Right renal pelvis (tissue), 4 donors: ENCODE measurements at regions not wholly inside any gene's neighbourhood (a gene's known extent, or its start where the extent isn't known, plus 50 kb on each side); places are given as distances from the start of the nearest gene placed in this dataset.

ENCODE experiments used
- DNase-seq, 4 donors: peaks; one replicate each; pipeline ENCODE4 v3.0.0-alpha.2; 2013; ENCODE audit warnings: low read depth in 4 of 4, low spot score in 3 of 4, missing footprints in 1 of 4

DNA sequence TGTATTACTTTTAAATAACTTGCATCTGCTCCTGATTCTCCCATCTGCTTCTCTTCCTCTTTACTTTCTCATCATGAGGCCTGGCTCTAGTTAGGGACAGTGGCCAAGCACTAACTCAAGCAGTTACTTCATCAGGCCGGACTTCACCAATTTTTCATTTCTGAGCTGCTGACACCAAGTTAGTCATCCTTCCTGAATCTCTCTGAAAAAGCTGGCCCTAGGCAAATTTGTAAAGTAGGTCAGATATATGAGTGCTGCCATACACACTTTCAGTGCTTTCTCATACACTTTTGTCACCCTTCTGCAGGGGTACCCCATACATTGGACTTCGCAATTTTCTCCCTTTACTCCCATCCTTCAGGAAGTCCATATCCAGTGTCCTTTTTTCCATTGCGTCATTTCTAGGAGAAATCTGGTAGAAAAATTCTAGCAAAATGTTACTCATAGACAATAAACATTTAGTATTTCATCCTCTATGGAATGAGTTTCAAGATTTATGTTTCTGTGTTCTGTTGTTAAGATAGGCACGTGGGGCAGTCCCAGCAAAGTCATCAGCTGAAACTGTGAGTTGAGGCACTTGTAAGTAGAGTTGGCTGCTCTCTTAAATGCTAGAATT lies 276.8 kb upstream of the TMPO start:
- no peak for DNase-seq

DNA sequence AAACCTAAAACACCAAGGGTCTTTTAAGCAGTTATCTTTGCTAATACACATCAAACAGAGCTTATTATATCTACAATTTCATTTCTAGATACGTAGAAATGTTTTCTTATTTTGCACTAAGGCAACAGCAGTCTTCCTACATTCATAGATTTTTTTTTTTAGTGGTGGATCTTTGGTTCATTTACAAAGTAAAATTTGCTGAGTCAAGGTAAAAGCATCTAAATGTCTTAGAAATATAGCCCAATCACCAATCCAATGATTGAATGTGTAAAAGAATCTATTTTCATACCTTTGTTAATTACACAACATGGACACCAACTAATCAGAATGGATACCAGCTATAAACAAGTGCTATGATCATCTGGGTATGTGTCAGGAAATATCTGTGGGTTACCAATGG lies 272.2 kb upstream of the TMPO start:
- no peak for DNase-seq

DNA sequence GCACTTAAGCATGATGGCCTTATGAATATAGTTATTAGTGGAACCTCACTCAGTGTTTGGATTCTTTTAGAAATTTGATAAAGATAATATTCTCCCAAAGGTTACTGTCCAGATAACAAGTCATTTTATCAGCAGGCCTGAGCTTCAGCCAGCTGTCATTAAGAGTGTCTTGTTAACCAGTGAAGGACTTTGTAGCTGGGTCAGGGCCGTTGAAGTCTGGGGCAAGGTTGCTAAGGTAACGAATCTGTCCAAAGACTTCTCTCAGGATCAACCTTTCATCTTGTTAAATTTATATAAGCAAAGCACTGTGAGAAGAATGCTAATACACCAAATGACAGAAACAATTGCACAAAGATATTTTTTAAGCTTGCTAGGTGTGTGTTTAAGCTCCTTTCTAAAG lies 271.3 kb upstream of the TMPO start:
- DNase-seq = no peak

DNA sequence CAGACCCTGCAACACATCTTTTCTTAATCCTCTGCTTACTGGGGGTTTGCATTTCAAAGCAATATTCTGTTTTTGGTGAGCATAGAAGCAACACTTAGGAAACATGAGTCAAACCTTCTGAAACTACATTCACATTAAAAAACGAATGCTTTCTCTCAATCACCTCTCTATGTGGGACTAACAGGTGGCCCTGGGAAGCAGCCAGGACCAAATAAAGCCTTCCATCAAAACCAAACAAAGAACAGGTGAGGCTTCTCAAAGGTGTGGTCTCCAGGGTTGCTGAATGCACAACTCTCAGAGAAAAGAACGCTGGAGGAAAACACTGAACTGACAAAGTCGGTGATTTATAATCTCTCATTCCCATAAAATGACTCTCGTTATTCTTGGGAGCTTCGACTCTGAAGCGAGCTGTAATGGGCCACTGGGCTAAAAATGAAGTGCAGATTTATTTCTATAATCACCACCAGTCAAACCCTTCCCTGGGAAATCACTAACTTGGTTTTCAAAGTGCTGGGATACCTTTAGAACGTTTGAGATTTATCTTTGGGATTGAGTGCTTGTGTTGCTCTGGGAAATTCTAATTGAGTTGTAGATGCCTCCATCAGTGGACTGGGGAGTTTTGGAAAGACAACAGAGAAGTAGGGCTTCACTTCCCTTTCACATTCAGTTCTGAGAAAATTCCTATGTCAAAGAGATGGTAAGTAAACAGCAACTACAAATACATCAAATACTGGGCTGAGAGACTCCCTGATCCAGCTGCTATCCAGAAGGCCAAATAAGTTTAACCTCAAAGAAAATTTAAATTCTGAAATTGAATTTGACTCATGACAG lies 262.0 kb upstream of the TMPO start:
- DNase-seq = peak in 2 of 4 donors; percentile 10 to 16

DNA sequence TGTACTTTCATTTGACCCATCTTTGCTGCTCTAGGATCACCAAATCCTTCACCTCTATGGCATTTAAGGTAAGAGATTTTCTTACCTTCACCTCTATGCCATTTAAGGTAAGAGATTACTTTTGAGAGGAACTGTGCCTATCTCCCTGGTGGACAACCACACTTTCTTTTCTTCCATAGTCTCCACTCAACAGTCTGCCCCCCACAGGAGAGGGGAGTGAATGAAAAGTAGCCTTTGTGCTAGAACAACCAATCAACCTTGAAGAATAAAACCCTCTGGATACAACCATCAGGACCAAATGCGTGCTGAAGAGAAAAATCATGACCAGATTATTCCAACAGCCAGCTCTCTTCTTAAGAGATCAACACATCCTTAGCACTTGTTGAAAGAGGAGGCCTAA lies 258.6 kb upstream of the TMPO start:
- no peak for DNase-seq

DNA sequence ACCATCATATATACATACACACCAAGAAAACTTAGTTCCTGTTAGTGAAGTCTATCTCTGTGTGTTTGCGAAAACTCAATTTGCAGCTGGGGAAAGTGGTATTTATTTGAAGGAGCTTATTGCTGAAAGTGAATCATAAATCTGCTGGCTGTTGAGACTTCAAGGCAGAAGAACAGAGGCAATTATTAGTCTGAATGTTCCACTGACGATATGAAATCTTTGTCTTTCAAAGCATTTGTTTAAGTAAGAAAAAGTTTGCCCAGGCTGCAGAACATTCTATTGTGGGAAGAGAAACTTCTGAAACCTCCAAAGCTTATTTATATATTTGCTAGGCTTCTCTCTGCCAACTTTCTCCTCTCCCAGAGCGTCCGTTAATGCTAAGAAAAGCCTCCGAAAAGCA lies 255.7 kb upstream of the TMPO start:
- DNase-seq = no peak

DNA sequence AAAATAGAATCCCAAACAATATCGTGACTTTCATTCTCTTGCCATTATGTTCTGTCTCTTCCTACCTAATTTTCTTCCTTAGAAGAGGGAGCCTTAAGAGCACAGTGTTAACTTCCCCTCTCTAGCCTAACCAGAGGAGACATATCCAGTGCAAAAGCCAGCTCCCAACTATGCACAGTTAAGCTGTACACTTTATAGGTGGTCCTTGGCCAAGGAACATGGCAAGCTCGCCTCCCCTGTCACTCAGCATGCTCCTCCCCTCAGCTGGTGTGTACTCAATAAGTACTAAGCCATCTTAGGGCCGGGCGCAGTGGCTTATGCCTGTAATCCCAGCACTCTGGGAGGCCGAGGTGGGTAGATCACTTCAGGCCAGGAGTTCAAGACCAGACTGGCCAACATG lies 255.1 kb upstream of the TMPO start:
- DNase-seq = no peak

DNA sequence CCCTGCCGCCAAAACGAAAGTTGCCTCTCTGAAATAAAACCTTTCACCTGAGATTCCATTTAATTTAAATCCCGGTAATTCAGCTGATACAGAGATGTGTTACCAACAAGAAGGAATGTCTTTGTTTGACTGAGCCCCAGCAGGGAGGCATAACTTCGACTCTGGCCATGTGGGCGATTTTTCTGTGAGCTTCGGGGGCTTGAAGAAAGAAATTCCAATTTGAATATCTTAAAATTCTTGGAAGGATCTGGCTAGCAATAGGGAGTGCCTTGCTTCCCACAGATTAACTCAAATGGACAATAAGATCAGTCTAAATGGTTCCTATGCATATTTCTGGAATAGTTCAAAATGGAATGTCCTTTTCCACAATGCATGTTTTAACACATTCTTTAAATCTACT lies 252.5 kb upstream of the TMPO start:
- DNase-seq = no peak

DNA sequence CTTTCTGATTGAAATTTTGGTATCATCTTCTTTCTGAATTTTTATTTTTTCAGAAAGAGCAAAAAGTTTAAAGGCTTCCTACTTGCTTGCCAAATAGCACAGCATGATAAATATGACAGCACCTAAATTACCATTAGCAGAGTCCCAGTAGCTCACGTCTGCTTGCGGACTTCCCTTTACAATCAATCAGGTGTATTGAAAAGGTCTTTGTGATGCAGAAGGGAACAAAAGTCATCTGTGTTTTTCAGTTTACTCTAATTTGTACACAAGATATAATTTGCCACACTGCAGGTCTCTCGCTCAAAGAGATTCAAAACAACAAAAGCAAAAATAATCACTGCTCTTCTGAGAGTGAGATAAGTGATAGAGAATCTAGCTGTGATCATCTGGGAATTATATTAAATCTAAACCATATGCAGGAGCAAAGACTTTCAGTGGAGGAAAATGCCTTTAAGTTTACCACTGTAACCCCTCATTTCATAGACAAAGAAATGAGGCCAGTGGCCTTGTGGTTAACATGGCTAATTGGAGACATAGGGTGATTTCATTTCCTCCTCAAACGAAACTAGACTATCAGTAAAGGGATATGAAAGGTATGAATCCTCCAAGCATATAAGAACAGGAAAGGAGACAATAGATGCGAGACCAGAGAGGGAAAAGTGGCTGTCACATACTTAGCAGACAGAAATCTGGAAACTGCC lies 240.8 kb upstream of the TMPO start:
- no peak for DNase-seq

DNA sequence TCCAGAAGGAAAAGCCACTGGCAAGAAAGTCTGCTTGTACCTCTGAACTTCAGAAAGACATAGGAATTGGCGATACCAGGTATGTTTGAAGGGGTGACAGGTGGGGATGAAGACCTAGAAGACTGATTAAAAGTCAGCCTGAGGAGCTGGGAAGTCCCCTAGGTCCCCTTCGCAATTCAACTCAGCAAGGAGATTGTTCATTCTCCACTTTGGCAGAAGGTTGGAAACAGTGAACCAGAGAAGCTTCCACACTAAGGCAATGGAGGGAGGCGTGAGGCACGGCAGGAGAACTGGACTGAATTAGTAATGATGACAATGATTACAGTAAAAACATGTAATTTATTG lies 240.3 kb upstream of the TMPO start:
- no peak for DNase-seq

DNA sequence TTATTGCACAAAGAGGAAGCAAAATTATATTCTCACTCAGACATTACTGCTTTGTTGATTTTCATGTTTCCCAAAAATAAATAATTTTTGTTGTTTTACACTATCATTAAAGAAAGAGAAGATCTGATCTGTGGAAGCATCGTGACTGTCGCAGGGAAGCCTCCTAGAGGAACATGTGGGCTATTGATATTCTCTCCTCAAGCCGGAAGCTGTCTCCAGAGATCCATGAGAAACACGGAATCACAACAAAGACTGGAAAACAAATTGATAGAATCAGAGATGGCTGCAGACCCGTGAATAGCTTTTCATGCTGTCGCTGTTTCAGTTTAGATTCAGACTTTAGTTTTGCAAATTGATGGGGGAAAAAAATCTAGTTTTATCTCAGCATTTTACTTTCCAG lies 235.2 kb upstream of the TMPO start:
- DNase-seq = no peak

DNA sequence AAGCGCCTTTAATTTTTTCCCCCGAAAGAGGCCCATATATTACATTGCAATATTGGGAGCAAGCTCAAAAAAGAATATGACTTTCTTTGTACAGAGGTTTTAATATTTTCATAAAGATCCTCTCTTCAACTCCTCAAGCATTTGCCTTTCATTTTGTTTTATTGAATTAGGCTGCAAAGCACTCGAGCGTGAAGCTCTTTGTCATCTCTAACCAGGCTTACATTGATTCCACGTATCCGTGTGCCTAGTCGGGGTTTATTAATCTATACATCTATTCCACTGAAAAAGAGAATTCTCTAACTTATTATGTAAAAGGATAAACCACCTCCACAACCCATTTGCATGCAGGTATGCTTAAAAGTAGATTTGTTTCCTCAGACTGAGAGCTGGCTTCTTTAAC lies 234.8 kb upstream of the TMPO start:
- DNase-seq = no peak

DNA sequence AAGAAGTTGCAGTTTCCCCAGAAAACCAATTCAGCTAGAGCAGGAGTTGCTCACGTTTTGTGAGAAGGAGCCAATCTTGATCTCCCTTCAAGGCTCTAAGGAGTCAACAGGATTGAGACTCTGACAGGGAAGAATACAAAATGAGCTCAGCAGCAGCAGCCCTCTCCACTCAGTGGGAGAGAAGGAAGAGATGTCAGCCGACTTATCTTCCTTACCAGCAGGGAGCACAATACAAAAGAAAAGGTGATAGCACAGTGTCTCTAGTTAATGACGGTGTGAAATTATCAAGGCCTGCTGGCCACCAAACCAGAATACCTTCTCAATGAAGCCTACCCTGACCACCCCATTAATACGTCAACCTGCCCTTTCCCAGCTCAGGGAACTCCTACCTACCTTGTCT lies 223.6 kb upstream of the TMPO start:
- no peak for DNase-seq

DNA sequence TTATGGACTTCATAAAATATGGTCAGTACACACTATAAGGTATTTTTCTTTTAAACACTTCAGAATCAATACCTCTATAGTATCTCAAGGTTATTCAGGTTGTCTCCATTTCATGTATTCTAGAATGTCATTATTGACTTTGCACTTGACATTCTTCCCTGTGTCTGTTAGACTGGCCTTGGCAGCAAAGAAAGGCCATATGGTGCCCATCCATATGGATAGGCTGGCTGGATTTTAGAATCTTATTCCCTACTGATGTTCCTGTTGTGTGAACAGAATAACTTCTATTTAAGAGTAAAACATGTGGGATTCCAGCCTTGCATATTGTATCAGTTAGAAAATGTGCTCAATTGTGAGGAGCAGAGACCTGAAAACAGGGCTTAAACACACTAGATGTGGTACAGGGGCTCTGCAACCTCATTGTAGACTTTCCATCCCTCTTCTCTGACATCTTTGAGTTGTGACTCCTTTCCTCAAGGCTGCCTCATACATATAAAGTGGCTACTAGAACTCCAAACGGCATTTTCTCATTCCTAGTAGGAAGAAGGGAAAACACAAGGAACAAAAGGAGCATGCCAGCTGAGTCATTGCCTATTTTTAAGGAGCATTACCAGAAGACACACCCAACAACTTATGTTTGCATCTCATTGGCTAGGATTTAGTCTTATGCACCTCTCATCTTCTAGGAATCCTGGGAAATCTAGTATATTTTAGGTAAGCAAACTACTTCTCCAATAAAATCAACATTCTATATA lies 221.2 kb upstream of the TMPO start:
- no peak for DNase-seq

DNA sequence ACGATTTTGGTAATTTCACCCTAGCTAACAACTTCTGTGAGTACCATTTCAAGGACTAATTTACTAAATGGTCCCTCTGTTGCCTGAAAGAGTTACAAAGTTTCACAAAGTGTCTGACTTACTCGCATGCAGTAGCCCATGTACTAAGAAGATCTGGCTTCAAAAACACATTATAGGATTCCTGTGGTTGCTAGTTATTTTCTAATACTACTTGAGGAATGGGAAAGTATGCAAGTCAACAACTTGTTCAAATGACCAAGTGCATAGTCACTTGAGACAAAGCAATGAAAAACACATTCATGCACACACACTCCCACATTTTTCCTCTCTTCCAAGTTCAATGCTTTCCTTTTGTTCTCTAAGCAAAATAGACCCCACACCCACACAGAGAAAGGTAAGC lies 219.7 kb upstream of the TMPO start:
- no peak for DNase-seq

DNA sequence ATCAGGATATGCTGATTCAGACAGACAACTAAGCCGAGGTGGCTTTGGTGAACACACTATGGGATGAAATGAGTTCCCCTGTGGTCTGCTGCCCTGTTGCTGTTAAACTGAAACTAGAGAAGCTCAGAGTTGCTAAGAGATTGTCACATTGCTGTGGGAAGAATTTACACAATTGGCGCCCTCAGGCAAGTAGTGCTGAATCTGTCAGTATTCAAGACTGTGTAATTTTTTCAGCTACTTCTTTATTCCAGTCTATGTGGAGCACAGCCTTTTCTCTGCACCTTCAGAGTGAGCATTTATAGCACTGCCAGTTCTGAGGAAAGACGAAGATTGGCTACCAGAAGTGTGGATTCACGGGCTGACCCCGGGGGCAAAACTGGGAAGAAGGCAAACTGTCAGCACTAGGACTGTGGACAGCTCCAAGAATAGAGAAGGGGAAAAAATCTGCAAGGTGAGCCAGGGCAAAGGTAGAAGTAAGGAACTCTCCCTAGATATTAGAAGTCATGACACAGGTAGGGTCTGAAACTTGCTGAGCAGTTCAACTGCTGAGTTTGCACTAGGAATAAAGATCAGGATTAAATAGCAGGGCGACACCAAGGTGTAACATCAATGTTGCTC lies 218.8 kb upstream of the TMPO start:
- peak in 2 of 4 donors; percentile 5 to 11 for DNase-seq

DNA sequence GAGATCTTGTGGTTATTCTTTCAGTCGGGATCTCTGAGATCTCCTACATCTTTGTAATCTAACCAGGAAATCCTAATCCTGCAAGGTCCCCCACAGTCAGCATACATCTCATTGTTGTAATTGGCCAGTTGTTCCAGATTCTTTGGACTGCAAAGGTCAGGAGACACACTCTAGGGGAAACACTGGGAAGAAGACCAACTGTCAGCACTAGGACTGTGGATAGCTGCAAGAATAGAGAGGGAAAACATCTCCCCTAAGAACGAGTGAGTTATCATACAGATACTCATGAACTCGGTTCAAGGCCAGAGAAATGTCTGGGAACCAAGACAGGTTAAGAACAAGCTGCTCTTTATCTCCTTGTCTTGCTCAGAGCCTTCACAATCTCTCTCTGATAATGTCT lies 217.9 kb upstream of the TMPO start:
- no peak for DNase-seq

DNA sequence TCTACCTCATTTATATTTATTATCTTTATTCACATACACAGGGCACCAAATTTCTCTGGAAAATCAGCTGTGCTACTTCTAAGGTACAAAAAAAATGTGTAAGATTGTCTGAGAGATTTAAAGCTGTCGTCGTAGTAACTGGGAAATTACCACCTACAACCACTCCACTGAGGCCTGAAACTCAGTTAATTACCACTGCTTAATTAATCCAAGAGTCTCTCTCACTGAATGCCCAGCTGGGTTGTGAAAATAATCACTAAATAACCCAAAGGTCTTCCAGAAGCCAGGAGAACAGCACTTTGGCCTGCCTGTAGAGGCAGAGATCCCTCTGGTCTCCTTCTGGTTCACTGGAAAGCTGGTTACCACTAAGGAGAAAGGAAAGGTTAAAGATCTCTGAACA lies 207.2 kb upstream of the TMPO start:
- no peak for DNase-seq

DNA sequence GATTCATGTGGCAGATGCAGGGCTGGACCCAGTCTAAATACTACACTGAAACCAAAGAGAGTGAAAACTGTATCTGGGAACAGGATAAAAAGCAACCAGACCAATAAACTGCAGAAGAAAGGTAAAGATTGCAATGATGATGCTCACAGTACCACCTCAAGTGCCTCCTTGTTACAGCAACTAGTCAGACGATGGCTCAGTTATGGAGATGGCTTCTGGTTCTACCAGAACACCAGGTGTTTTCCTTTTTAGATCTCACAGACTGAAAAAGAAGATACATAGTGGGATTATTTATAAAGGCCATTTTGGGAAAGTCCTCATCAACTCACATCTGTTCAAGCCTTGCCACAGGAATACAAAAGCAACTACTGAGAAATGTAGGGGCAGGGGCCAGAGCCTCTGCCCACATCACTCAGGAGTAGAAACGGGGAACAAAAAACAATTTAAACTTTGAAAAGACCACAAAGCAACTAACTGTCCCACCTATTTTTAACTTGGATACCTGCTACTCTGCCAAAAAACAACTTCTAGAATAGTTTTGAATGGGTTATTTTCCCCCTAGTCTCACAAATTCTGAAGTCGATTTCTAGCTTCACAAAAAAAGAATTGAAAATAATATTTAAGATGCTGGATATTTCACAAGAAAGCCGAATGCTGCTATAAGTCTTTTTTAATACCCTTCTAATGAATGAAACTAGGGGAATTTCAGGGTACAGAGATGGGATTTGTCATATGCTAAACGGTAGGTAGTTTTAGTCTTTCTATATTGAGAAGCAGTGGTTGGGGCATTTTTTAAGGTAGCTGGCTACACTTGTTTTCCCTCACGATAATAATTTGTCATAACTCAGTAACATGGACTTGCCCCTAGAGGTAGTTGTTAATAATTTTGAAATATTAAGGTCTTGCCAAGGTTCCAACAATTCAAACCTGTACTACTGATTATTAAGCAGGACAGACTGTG lies 197.2 kb upstream of the TMPO start:
- no peak for DNase-seq
